HPDE6-E6E7 (cell line): ENCODE measurements at regions not wholly inside any gene's neighbourhood (a gene's known extent, or its start where the extent isn't known, plus 50 kb on each side); places are given as distances from the start of the nearest gene placed in this dataset.

Source experiments
- DNase-seq: peaks from one replicate; pipeline ENCODE4 v3.0.0; 2011; ENCODE audit warnings: missing footprints; ENCODE audit errors: extremely low spot score

- DNase-seq, result no peak
Measured at GRCh38 chr2:42957861-42958301, 165.5 kb upstream of the HAAO start.

- DNase-seq, result no peak
Measured at GRCh38 chr2:42957109-42957860, 164.9 kb upstream of the HAAO start.

GRCh38 chr2:42954227-42954962 lies 162.0 kb upstream of the HAAO start:
- DNase-seq, result no peak

GRCh38 chr2:42953216-42953615 lies 160.8 kb upstream of the HAAO start:
- no peak for DNase-seq

GRCh38 chr2:42951263-42951938 lies 159.0 kb upstream of the HAAO start:
- DNase-seq, result no peak

- no peak for DNase-seq
Measured at GRCh38 chr2:42949125-42949524, 156.7 kb upstream of the HAAO start.

GRCh38 chr2:42947809-42948600 lies 155.6 kb upstream of the HAAO start:
- DNase-seq, result no peak

- peak; percentile 54 for DNase-seq
Measured at GRCh38 chr2:42944779-42945415, 152.5 kb upstream of the HAAO start.

- no peak for DNase-seq
Measured at GRCh38 chr2:42942990-42943493, 150.7 kb upstream of the HAAO start.

- DNase-seq, result no peak
Measured at GRCh38 chr2:42942214-42942989, 150.0 kb upstream of the HAAO start.

GRCh38 chr2:42941633-42942176 lies 149.3 kb upstream of the HAAO start:
- DNase-seq, result no peak

- no peak for DNase-seq
Measured at GRCh38 chr2:42939411-42940206, 147.2 kb upstream of the HAAO start.

- no peak for DNase-seq
Measured at GRCh38 chr2:42938671-42939370, 146.4 kb upstream of the HAAO start.

GRCh38 chr2:42937171-42937875 lies 144.9 kb upstream of the HAAO start:
- DNase-seq, result peak; percentile 88

- DNase-seq, result no peak
Measured at GRCh38 chr2:42935692-42936671, 143.6 kb upstream of the HAAO start.

GRCh38 chr2:42934580-42935186 lies 142.3 kb upstream of the HAAO start:
- no peak for DNase-seq
